ENCODE measurements at regions not wholly inside any gene's neighbourhood (a gene's known extent, or its start where the extent isn't known, plus 50 kb on each side); places are given as distances from the start of the nearest gene placed in this dataset.

DNA sequence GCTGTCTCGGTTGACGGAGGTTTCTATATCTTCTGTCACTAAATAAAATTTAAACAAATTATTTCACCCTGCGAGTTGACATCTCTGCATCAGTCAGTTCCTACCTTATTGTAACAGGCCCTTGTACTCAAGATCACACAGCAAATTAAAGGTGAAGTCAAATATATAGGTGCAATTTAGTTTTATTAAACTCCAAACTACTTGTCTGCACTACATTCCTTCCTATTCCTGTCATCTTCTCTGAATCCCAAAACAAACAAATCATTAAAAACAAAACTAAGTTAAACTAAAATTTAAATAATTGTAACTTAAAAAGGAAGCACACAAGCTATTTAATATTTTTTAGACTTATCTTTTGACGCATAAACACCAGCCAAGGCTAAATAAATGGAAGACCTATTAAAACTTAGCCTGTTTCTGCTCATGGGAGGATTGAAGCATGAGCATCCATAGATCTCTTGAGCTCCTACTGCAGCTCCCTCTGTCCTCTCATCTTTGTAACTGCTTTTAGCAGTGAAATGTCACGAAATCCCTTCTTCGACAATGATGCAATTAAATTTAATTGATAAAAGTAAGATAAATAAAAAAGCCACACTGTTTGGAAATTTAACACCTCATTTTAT, 1152.3 kb upstream of the GJE1 start:
- Mint-ChIP-seq H3K27ac (ENCODE audit: low read depth, unreplicated experiment) (no peak overlapping the region), H3K4me3 (ENCODE audit: unreplicated experiment) (no peak overlapping the region), H3K9me3 (ENCODE audit: unreplicated experiment) (no peaks in the 10 kb centered on the region), H3K4me1 (ENCODE audit: insufficient read depth, unreplicated experiment) (peaks cover 6% of the 10 kb centered on the region), H3K27me3 (ENCODE audit: insufficient read depth, unreplicated experiment) (no peaks in the 10 kb centered on the region), H3K36me3 (ENCODE audit: insufficient read depth, unreplicated experiment) (no peaks in the 10 kb centered on the region)
- TF ChIP-seq, protein P1, sequence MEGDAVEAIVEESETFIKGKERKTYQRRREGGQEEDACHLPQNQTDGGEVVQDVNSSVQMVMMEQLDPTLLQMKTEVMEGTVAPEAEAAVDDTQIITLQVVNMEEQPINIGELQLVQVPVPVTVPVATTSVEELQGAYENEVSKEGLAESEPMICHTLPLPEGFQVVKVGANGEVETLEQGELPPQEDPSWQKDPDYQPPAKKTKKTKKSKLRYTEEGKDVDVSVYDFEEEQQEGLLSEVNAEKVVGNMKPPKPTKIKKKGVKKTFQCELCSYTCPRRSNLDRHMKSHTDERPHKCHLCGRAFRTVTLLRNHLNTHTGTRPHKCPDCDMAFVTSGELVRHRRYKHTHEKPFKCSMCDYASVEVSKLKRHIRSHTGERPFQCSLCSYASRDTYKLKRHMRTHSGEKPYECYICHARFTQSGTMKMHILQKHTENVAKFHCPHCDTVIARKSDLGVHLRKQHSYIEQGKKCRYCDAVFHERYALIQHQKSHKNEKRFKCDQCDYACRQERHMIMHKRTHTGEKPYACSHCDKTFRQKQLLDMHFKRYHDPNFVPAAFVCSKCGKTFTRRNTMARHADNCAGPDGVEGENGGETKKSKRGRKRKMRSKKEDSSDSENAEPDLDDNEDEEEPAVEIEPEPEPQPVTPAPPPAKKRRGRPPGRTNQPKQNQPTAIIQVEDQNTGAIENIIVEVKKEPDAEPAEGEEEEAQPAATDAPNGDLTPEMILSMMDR (IDR thresholded peaks at IDR 0.05; ENCODE audit: unreplicated experiment) = no peak
- ChIA-PET POLR2A (interaction anchor here (0.5 to 0.7 kb wide), 2 partner anchors 69 to 1740 kb away, joined by 3 to 4 read pairs; no protein-coding TSS in a partner anchor), CTCF (no interaction called here)
- no peak for DNase-seq (ENCODE audit: unreplicated experiment)
- intact Hi-C loops (cut with micrococcal nuclease) = no loop called here
- no TSS peak for BruUV-seq (replicated peaks)

DNA sequence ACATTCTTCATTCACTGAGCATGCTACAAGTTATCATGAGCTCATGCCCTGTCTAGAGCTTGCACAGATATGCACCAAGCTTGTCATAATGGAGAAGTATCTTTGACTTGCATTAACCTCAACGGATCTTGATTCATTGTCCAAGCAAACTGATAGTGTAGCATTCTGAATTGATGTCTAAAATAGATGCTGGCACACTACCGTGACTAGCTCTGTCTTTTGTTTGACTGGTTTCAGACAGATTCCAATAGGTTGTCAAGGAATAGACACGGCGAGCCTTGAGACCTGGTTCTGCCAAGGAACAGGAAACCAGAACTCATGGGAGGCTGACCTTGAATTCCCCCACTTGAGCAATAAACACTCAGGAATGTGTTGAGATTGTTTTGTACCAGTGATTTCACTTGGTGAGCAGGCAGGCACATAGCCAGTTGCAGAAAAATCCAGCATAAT, 1153.1 kb upstream of the GJE1 start:
- Mint-ChIP-seq H3K27me3 (ENCODE audit: insufficient read depth, unreplicated experiment) (no peaks in the 10 kb centered on the region), H3K4me3 (ENCODE audit: unreplicated experiment) (no peak overlapping the region), H3K36me3 (ENCODE audit: insufficient read depth, unreplicated experiment) (no peaks in the 10 kb centered on the region), H3K27ac (ENCODE audit: low read depth, unreplicated experiment) (no peak overlapping the region), H3K4me1 (ENCODE audit: insufficient read depth, unreplicated experiment) (peaks cover 6% of the 10 kb centered on the region), H3K9me3 (ENCODE audit: unreplicated experiment) (no peaks in the 10 kb centered on the region)
- peak; percentile 2 for DNase-seq (ENCODE audit: unreplicated experiment)
- no TSS peak for BruUV-seq (replicated peaks)
- CTCF ChIA-PET = interaction anchor here (0.6 kb wide), 1 partner anchor 639 kb away, joined by 4 read pairs; no protein-coding TSS in a partner anchor
- POLR2A ChIA-PET = interaction anchor here (0.5 to 1.3 kb wide), 3 partner anchors 13 to 1739 kb away, joined by 3 to 4 read pairs (median 4); no protein-coding TSS in a partner anchor
- intact Hi-C loops (cut with micrococcal nuclease) = no loop called here
- TF ChIP-seq, protein P1 (IDR thresholded peaks at IDR 0.05; ENCODE audit: unreplicated experiment) = no peak

DNA sequence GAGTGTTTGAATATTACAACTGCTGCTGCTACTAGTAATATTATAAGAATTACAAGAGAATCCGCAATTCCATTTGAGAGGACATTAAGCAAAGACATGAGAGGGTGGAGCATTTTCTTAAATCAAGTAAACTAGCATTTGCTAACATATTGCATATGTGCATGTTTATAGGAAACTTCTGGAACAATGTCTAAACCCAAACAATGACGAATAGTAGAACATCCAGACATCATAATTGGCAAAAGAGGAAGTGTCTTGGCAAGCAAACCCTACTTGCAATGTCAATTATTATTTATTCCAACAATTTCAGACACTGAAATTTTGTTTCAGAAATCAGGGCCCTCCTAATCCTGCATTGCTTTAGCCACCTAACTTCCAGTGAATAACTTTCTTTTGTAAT, 1155.3 kb upstream of the GJE1 start:
- H3K27me3 Mint-ChIP-seq (ENCODE audit: insufficient read depth, unreplicated experiment) = no peaks in the 10 kb centered on the region
- H3K4me1 Mint-ChIP-seq (ENCODE audit: insufficient read depth, unreplicated experiment) = peaks cover 6% of the 10 kb centered on the region
- ChIA-PET CTCF (interaction anchor here (0.6 kb wide), 1 partner anchor 1613 kb away, joined by 3 read pairs; no protein-coding TSS in a partner anchor), POLR2A (no interaction called here)
- no peak overlapping the region for H3K4me3 Mint-ChIP-seq (ENCODE audit: unreplicated experiment)
- H3K36me3 Mint-ChIP-seq (ENCODE audit: insufficient read depth, unreplicated experiment) = no peaks in the 10 kb centered on the region
- H3K27ac Mint-ChIP-seq (ENCODE audit: low read depth, unreplicated experiment) = no peak overlapping the region
- peaks cover under 1% of the 10 kb centered on the region for H3K9me3 Mint-ChIP-seq (ENCODE audit: unreplicated experiment)
- intact Hi-C loops (cut with micrococcal nuclease) = no loop called here
- BruUV-seq (replicated peaks) = no TSS peak
- TF ChIP-seq, protein P1 (IDR thresholded peaks at IDR 0.05; ENCODE audit: unreplicated experiment) = no peak
- DNase-seq (ENCODE audit: unreplicated experiment) = no peak

DNA sequence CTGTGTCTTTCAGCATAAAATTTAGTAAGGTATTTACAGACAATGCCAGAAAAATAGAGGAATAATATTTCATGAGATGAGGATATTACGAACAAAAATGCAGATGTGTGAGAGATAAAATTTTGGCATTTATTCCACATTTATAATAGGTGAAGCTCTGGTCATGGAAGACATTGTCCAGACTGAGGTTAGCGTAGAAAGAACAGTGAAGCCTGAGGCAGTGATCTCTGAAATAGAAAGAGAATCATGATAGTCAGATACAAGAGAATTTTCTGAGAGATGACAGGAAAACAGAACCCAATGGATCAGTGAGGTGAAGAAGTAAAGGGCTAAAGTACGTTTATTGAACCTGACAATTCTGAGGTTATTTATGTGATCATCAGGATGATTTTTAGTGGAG, 1155.9 kb upstream of the GJE1 start:
- CTCF ChIA-PET = no interaction called here
- TF ChIP-seq, protein P1 (IDR thresholded peaks at IDR 0.05; ENCODE audit: unreplicated experiment) = no peak
- no peak overlapping the region for H3K27ac Mint-ChIP-seq (ENCODE audit: low read depth, unreplicated experiment)
- no peak for DNase-seq (ENCODE audit: unreplicated experiment)
- POLR2A ChIA-PET = no interaction called here
- H3K27me3 Mint-ChIP-seq (ENCODE audit: insufficient read depth, unreplicated experiment) = no peaks in the 10 kb centered on the region
- H3K4me3 Mint-ChIP-seq (ENCODE audit: unreplicated experiment) = no peak overlapping the region
- intact Hi-C loops (cut with micrococcal nuclease) = no loop called here
- BruUV-seq (replicated peaks) = no TSS peak
- peaks cover 6% of the 10 kb centered on the region for H3K4me1 Mint-ChIP-seq (ENCODE audit: insufficient read depth, unreplicated experiment)
- H3K9me3 Mint-ChIP-seq (ENCODE audit: unreplicated experiment) = peaks cover 7% of the 10 kb centered on the region
- no peaks in the 10 kb centered on the region for H3K36me3 Mint-ChIP-seq (ENCODE audit: insufficient read depth, unreplicated experiment)

Measured in MCF 10A (cell line).